Ishikawa (cell line): ENCODE measurements at regions not wholly inside any gene's neighbourhood (a gene's known extent, or its start where the extent isn't known, plus 50 kb on each side); places are given as distances from the start of the nearest gene placed in this dataset.

Experiments used
- EP300 ChIP-seq: IDR thresholded peaks from 2 replicates; pipeline ENCODE4 v1.6.1; 2012; ENCODE audit warnings: borderline replicate concordance
- MAX ChIP-seq: IDR thresholded peaks from 2 replicates; pipeline ENCODE4 v1.6.1; 2012

GRCh38 chr18:24536326-24536725 is 75.9 kb downstream of the HRH4 start:
- TF ChIP-seq MAX (no peak), EP300 (no peak)
